Stimulated activated naive CD8-positive, alpha-beta T cell treated with anti-CD3 and anti-CD28 coated beads, Interleukin-15, amount 100 ng/mL, for 72 hours (primary cell): ENCODE measurements at regions not wholly inside any gene's neighbourhood (a gene's known extent, or its start where the extent isn't known, plus 50 kb on each side); places are given as distances from the start of the nearest gene placed in this dataset.

ENCODE experiments used
- ATAC-seq: fragments of 150-1000 bp; cut with Tn5 transposase; 2 replicates; pipeline ENCODE4 v1.10.0; 2021; ENCODE audit warnings: mild to moderate bottlenecking, moderate library complexity
- DNase-seq, 2 donors: peaks; one replicate each; pipeline ENCODE4 v3.0.0; 2021 to 2022
- H3K27ac Mint-ChIP-seq, 2 donors: one replicate each; pipeline ENCODE4 v1.8.0; 2022; ENCODE audit warnings: mild to moderate bottlenecking in 2 of 2, mixed read lengths in 2 of 2, moderate library complexity in 2 of 2
- H3K27me3 Mint-ChIP-seq: one replicate; pipeline ENCODE4 v1.8.0; 2022; ENCODE audit warnings: mixed read lengths
- H3K4me1 Mint-ChIP-seq: one replicate; pipeline ENCODE4 v1.8.0; 2022; ENCODE audit warnings: mild to moderate bottlenecking, mixed read lengths
- H3K4me3 Mint-ChIP-seq, 2 donors: one replicate each; pipeline ENCODE4 v1.8.0; 2022; ENCODE audit warnings: mild to moderate bottlenecking in 2 of 2, mixed read lengths in 2 of 2, moderate library complexity in 1 of 2
- H3K9me3 Mint-ChIP-seq, 2 donors: one replicate each; pipeline ENCODE4 v1.8.0; 2022; ENCODE audit warnings: mixed read lengths in 2 of 2

- Mint-ChIP-seq H3K4me3 (no peak overlapping the region), H3K9me3 (peaks cover 4 to 8% of the 10 kb centered on the region in 2 donors), H3K27ac (peak overlapping the region in 1 of 2 donors; percentile 61), H3K27me3 (no peaks in the 10 kb centered on the region), H3K4me1 (no peaks in the 10 kb centered on the region)
- DNase-seq (no peak), ATAC-seq (peak; percentile 23)
These were observed 311.1 kb upstream of the SLC7A11 start for GRCh38 chr4:138553001-138553845.

- peaks cover 16 to 21% of the 10 kb centered on the region in 2 donors for H3K9me3 Mint-ChIP-seq
- no peak overlapping the region for H3K4me3 Mint-ChIP-seq
- H3K27me3 Mint-ChIP-seq = no peaks in the 10 kb centered on the region
- H3K27ac Mint-ChIP-seq = no peak overlapping the region
- H3K4me1 Mint-ChIP-seq = no peaks in the 10 kb centered on the region
- ATAC-seq = no peak
- DNase-seq = no peak
These were observed 300.1 kb upstream of the SLC7A11 start for GRCh38 chr4:138542191-138542776.

- ATAC-seq (no peak), DNase-seq (no peak)
- H3K27ac Mint-ChIP-seq = no peak overlapping the region
- peaks cover 10 to 19% of the 10 kb centered on the region in 2 donors for H3K9me3 Mint-ChIP-seq
- H3K4me3 Mint-ChIP-seq = no peak overlapping the region
- no peaks in the 10 kb centered on the region for H3K27me3 Mint-ChIP-seq
- no peaks in the 10 kb centered on the region for H3K4me1 Mint-ChIP-seq
These were observed 298.1 kb upstream of the SLC7A11 start for GRCh38 chr4:138540056-138540800.

GRCh38 chr4:138538743-138539142, 296.6 kb upstream of the SLC7A11 start:
- H3K9me3 Mint-ChIP-seq = peaks cover 10 to 17% of the 10 kb centered on the region in 2 donors
- H3K27ac Mint-ChIP-seq = no peak overlapping the region
- no peak for ATAC-seq
- no peaks in the 10 kb centered on the region for H3K4me1 Mint-ChIP-seq
- no peak overlapping the region for H3K4me3 Mint-ChIP-seq
- no peaks in the 10 kb centered on the region for H3K27me3 Mint-ChIP-seq
- no peak for DNase-seq

- Mint-ChIP-seq H3K27ac (no peak overlapping the region), H3K4me3 (no peak overlapping the region), H3K9me3 (peaks cover 4 to 17% of the 10 kb centered on the region in 2 donors), H3K4me1 (no peaks in the 10 kb centered on the region), H3K27me3 (no peaks in the 10 kb centered on the region)
- ATAC-seq = no peak
- no peak for DNase-seq
These were observed 295.8 kb upstream of the SLC7A11 start for GRCh38 chr4:138537731-138538490.

- Mint-ChIP-seq H3K4me3 (no peak overlapping the region), H3K27ac (no peak overlapping the region), H3K9me3 (peaks cover 4 to 33% of the 10 kb centered on the region in 2 donors), H3K4me1 (no peaks in the 10 kb centered on the region), H3K27me3 (no peaks in the 10 kb centered on the region)
- ATAC-seq (no peak), DNase-seq (no peak)
These were observed 293.2 kb upstream of the SLC7A11 start for GRCh38 chr4:138535316-138535715.

GRCh38 chr4:138522366-138522765, 280.2 kb upstream of the SLC7A11 start:
- H3K27me3 Mint-ChIP-seq = peaks cover 10% of the 10 kb centered on the region
- H3K27ac Mint-ChIP-seq = peak overlapping the region in 1 of 2 donors; percentile 52
- H3K4me1 Mint-ChIP-seq = no peaks in the 10 kb centered on the region
- ATAC-seq (no peak), DNase-seq (no peak)
- peaks cover 7% of the 10 kb centered on the region in 2 donors for H3K9me3 Mint-ChIP-seq
- no peak overlapping the region for H3K4me3 Mint-ChIP-seq

- Mint-ChIP-seq H3K4me3 (no peak overlapping the region), H3K27ac (no peak overlapping the region), H3K9me3 (peaks cover 7% of the 10 kb centered on the region in 2 donors), H3K4me1 (no peaks in the 10 kb centered on the region), H3K27me3 (peaks cover 10% of the 10 kb centered on the region)
- ATAC-seq = no peak
- no peak for DNase-seq
These were observed 279.7 kb upstream of the SLC7A11 start for GRCh38 chr4:138521809-138522208.

GRCh38 chr4:138519436-138519835, 277.3 kb upstream of the SLC7A11 start:
- ATAC-seq = no peak
- Mint-ChIP-seq H3K4me3 (no peak overlapping the region), H3K4me1 (no peaks in the 10 kb centered on the region), H3K27me3 (peaks cover 10% of the 10 kb centered on the region), H3K9me3 (peaks cover 0 to 7% of the 10 kb centered on the region in 2 donors), H3K27ac (no peak overlapping the region)
- DNase-seq = no peak

- DNase-seq = no peak
- H3K9me3 Mint-ChIP-seq = no peaks in the 10 kb centered on the region
These were observed 271.4 kb upstream of the SLC7A11 start for GRCh38 chr4:138513535-138513934.

GRCh38 chr4:138512756-138513155, 270.6 kb upstream of the SLC7A11 start:
- ATAC-seq (no peak), DNase-seq (no peak)
- H3K4me3 Mint-ChIP-seq = no peak overlapping the region
- H3K9me3 Mint-ChIP-seq = no peaks in the 10 kb centered on the region
- H3K27ac Mint-ChIP-seq = no peak overlapping the region
- no peaks in the 10 kb centered on the region for H3K4me1 Mint-ChIP-seq
- no peaks in the 10 kb centered on the region for H3K27me3 Mint-ChIP-seq

More at GRCh38 chr4:138513535-138513934, 271.4 kb upstream of the SLC7A11 start:
- no peak for ATAC-seq
- Mint-ChIP-seq H3K4me3 (no peak overlapping the region), H3K4me1 (no peaks in the 10 kb centered on the region), H3K27me3 (no peaks in the 10 kb centered on the region), H3K27ac (no peak overlapping the region)

GRCh38 chr4:138510053-138510452, 267.9 kb upstream of the SLC7A11 start:
- no peak for DNase-seq
- H3K4me1 Mint-ChIP-seq = no peaks in the 10 kb centered on the region
- H3K27ac Mint-ChIP-seq = no peak overlapping the region
- ATAC-seq = no peak
- no peak overlapping the region for H3K4me3 Mint-ChIP-seq
- no peaks in the 10 kb centered on the region for H3K27me3 Mint-ChIP-seq
- H3K9me3 Mint-ChIP-seq = peaks cover 0 to 8% of the 10 kb centered on the region in 2 donors

- no peak overlapping the region for H3K4me3 Mint-ChIP-seq
- DNase-seq (no peak), ATAC-seq (no peak)
- peaks cover 0 to 8% of the 10 kb centered on the region in 2 donors for H3K9me3 Mint-ChIP-seq
- no peak overlapping the region for H3K27ac Mint-ChIP-seq
- no peaks in the 10 kb centered on the region for H3K4me1 Mint-ChIP-seq
- no peaks in the 10 kb centered on the region for H3K27me3 Mint-ChIP-seq
These were observed 267.2 kb upstream of the SLC7A11 start for GRCh38 chr4:138509346-138509745.

GRCh38 chr4:138507522-138507921, 265.4 kb upstream of the SLC7A11 start:
- ATAC-seq (no peak), DNase-seq (no peak)
- no peaks in the 10 kb centered on the region for H3K27me3 Mint-ChIP-seq
- peaks cover 0 to 8% of the 10 kb centered on the region in 2 donors for H3K9me3 Mint-ChIP-seq
- no peak overlapping the region for H3K27ac Mint-ChIP-seq
- H3K4me1 Mint-ChIP-seq = no peaks in the 10 kb centered on the region
- H3K4me3 Mint-ChIP-seq = no peak overlapping the region

GRCh38 chr4:138501614-138502013, 259.5 kb upstream of the SLC7A11 start:
- Mint-ChIP-seq H3K9me3 (peaks cover 13 to 16% of the 10 kb centered on the region in 2 donors), H3K27ac (no peak overlapping the region), H3K4me3 (no peak overlapping the region), H3K4me1 (no peaks in the 10 kb centered on the region), H3K27me3 (no peaks in the 10 kb centered on the region)
- no peak for ATAC-seq
- DNase-seq = no peak
